HFF-Myc (cell line): ENCODE measurements at regions not wholly inside any gene's neighbourhood (a gene's known extent, or its start where the extent isn't known, plus 50 kb on each side); places are given as distances from the start of the nearest gene placed in this dataset.
"Not testable (repeated sequence)": the region's sequence is repeated elsewhere in the genome, so short reads cannot be mapped to it uniquely, and the experiment has no call there.

Experiments used
- DNase-seq: peaks from one replicate; pipeline ENCODE4 v3.0.0-alpha.2; 2011; ENCODE audit warnings: low read depth; ENCODE audit errors: extremely low read depth
- H3K4me3 ChIP-seq: replicated peaks from 2 replicates; pipeline ENCODE4 v1.5.1; 2011; ENCODE audit warnings: low read depth, mild to moderate bottlenecking, control low read depth, low read length
- CTCF ChIP-seq: IDR thresholded peaks from 2 replicates; pipeline ENCODE4 v1.5.1; 2012; ENCODE audit warnings: mild to moderate bottlenecking, low read depth, low read length, control low read depth; ENCODE audit errors: missing control alignments

- no peak for DNase-seq
- no peak overlapping the region for H3K4me3 ChIP-seq
- no peak for TF ChIP-seq CTCF
Measured at GRCh38 chr7:66460921-66461361, 167.7 kb upstream of the KCTD7 start.

DNA sequence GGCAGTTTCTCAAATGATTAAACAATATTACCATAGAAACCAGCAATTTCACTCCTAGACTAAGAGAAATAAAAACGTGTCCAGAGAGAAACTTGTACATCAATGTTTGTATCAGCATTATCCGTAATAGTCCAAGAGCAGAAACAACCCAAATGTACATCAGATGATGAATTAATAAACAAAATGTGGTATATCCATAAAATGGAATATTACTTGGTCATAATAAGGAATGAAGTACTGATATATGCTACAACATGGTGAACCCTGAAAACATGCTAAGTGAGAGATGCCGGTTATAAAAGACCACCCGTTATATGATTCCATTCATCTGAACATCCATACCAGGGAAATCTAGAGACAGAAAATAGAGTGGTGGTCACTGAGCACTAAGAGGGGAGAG lies 167.3 kb upstream of the KCTD7 start:
- H3K4me3 ChIP-seq, DNase-seq: not testable (repeated sequence)

- not testable (repeated sequence) for DNase-seq, H3K4me3 ChIP-seq
Measured at GRCh38 chr7:66462831-66463230, 165.8 kb upstream of the KCTD7 start.

DNA sequence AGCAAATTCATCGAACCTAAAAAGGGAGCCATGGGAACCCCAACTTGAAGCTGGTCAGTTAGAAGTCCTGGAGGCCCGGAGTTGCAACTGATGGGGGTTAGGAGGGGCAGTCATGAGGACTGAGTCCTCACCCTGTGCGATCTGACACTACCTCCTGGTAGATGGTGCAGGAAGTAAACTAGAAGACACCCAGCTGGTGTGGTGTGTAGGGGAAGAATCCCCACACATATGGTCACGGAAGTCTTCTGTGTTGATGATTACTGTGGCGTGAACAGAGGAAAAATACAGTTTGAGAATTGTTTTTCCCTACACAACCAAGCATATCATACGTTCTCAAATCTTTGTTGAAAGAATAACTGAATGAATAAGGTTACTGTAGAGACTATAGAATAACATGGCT lies 164.6 kb upstream of the KCTD7 start:
- no peak for DNase-seq
- H3K4me3 ChIP-seq, result no peak overlapping the region
- no peak for TF ChIP-seq CTCF

- no peak for DNase-seq
- TF ChIP-seq CTCF, result no peak
- no peak overlapping the region for H3K4me3 ChIP-seq
Measured at GRCh38 chr7:66466081-66466600, 162.5 kb upstream of the KCTD7 start.

DNA sequence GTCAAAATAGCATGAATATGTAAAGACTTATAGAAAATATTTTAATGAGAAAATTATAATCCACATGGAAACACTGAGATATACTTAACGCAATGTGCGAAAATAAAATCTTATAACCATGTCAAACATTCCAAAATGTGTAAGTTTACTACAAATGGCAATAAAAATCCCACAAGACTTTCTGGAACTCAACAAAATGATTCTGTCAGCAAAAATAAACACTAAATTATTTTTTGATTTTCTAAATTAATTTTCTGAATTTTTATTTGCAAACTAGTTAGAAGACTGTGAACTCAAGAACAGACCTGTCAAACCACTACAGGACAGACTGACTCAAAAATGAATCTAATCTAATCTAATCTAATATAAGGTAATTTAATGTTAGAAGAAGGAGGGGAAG lies 160.8 kb upstream of the KCTD7 start:
- DNase-seq, result no peak
- no peak for TF ChIP-seq CTCF
- H3K4me3 ChIP-seq, result no peak overlapping the region

DNA sequence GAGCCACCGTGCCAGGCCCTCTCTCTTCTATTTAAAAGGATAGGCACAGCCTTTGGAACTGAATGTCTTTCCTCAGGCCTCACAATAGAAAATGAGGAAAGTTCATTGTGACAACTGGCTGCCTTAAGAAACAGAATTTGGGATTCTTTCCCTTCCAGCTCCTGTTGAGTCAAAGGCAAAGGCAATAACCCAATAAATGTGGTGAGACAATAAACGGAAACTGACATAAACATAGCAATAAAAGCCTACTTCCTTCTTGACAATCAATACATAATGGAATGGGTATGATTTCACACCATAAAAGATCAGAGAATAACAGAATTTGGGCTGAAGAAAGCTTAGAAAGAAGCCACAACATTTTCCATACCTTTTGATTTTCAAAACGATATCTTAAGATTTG lies 155.6 kb upstream of the KCTD7 start:
- DNase-seq, result not testable (repeated sequence)

DNA sequence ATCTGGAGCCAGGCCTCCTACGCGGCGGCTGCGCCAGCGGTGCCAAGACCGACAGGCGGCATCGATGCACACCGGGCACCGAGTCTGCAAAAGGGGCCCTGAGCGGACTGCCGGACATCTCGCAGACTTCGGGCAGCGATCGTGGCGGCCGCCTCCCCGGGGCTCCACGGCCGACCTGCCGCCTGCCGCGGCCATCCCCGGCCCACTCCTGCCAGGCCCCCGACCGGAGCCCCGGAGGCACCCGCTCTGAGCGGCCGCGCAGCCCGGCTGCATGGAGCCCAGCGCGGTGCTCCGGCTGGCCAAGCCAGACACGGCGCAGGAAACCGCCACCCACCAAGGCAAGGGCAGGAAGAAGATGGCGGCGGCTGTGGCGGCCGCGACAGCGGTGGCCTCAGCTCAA lies 154.2 kb upstream of the KCTD7 start:
- no peak for DNase-seq
- no peak for TF ChIP-seq CTCF
- no peak overlapping the region for H3K4me3 ChIP-seq

More for the DNA sequence above, 155.6 kb upstream of the KCTD7 start:
- not testable (repeated sequence) for H3K4me3 ChIP-seq

DNA sequence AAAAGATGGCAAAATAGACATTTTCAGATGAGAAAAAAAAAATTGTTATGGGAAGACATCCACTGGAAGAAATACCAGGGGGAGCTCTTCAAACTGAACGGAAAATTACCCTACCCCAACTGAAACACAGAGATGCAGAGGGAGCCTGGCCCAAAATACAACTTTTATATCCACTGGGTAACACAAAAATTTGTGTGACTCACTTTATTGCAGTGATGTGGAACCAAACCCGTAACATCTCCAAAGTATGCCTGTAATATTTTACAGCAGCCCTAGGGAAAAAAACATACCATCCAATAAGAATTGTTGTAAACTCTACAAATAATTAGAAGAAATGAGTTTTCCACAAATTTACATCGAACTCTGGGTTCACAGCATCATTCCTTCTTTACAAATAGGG lies 152.6 kb upstream of the KCTD7 start:
- DNase-seq, H3K4me3 ChIP-seq: not testable (repeated sequence)

DNA sequence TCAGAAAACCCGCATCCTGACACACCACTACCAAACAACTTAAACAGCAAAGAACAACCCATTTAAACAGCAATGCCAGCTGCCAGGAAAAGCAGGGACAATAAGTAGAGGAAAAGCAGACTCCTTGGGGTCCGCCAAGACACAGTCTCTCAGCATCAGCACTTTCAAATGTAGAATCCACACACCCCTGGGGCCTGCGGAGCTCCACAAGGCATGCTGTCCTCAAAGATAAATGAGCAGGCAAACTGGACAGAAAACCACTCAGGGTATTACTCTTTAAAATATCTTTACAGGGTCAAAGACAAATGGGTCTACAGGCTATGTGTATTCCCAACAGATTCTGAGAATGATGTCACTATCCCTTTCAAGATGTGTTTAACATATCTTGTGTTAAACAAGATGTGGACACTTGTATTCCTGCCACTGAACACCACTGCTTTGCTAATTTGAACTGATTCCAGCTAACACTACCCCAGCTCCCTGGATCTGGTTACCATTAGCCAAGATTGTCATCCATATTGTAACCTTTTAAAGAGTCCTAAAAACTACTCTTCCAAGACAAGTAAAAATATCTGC lies 150.8 kb upstream of the KCTD7 start:
- H3K4me3 ChIP-seq, DNase-seq: not testable (repeated sequence)

- not testable (repeated sequence) for DNase-seq, H3K4me3 ChIP-seq
Measured at GRCh38 chr7:66481229-66481628, 147.5 kb upstream of the KCTD7 start.

DNA sequence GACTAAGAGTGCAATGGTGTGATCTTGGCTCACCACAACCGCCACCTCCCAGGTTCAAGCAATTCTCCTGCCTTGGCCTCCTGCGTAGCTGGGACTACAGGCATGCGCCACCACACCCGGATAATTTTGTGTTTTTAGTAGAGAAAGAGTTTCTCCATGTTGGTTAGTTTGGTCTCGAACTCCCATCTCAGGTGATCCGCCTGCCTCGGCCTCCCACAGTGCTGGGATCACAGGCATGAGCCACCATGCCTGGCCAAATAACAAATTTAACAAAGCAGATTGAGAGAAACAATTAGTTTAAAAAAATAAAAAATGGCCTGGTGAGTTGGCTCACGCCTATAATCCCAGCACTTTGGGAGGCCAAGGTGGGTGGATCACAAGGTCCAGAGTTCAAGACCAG lies 139.6 kb upstream of the KCTD7 start:
- H3K4me3 ChIP-seq, DNase-seq: not testable (repeated sequence)

GRCh38 chr7:66489741-66490140 lies 138.9 kb upstream of the KCTD7 start:
- H3K4me3 ChIP-seq, DNase-seq: not testable (repeated sequence)
